Prostate gland (tissue), 2 donors: ENCODE measurements at regions not wholly inside any gene's neighbourhood (a gene's known extent, or its start where the extent isn't known, plus 50 kb on each side); places are given as distances from the start of the nearest gene placed in this dataset.

Experiments used
- CTCF ChIP-seq, 4 experiments: fragments of 200-600 bp in 2 of 4; fragments of 450-650 bp in 2 of 4; sonication (generic) in 2 of 4; IDR thresholded peaks; 1 replicate in 3 of 4; 2 replicates in 1 of 4; pipeline ENCODE4 v1.5.1; 2016 to 2019; ENCODE audit warnings: antibody characterized with exemption in 4 of 4, mild to moderate bottlenecking in 2 of 4, moderate library complexity in 2 of 4
- POLR2A ChIP-seq: fragments of 450-650 bp; IDR thresholded peaks from one replicate; pipeline ENCODE4 v1.6.1; 2016; ENCODE audit warnings: antibody characterized with exemption, mild to moderate bottlenecking
- POLR2AphosphoS5 ChIP-seq: sonication (generic); formaldehyde crosslinking; IDR thresholded peaks from one replicate; pipeline ENCODE4 v1.6.1; 2017; ENCODE audit warnings: antibody characterized with exemption

GRCh38 chr3:72332689-72333088 lies 515.6 kb downstream of the SHQ1 start:
- no peak for TF ChIP-seq CTCF (IDR thresholded peaks at IDR 0.05)
- TF ChIP-seq POLR2A: no peak
- no peak for TF ChIP-seq POLR2AphosphoS5
